NCI-H510A treated with DMSO at 0.1 percent for 48 hours (cell line): ENCODE measurements at regions not wholly inside any gene's neighbourhood (a gene's known extent, or its start where the extent isn't known, plus 50 kb on each side); places are given as distances from the start of the nearest gene placed in this dataset.

Experiments
- DNase-seq: peaks from one replicate; lab custom pipeline; 2025; lab: John Stamatoyannopoulos, UW

DNA sequence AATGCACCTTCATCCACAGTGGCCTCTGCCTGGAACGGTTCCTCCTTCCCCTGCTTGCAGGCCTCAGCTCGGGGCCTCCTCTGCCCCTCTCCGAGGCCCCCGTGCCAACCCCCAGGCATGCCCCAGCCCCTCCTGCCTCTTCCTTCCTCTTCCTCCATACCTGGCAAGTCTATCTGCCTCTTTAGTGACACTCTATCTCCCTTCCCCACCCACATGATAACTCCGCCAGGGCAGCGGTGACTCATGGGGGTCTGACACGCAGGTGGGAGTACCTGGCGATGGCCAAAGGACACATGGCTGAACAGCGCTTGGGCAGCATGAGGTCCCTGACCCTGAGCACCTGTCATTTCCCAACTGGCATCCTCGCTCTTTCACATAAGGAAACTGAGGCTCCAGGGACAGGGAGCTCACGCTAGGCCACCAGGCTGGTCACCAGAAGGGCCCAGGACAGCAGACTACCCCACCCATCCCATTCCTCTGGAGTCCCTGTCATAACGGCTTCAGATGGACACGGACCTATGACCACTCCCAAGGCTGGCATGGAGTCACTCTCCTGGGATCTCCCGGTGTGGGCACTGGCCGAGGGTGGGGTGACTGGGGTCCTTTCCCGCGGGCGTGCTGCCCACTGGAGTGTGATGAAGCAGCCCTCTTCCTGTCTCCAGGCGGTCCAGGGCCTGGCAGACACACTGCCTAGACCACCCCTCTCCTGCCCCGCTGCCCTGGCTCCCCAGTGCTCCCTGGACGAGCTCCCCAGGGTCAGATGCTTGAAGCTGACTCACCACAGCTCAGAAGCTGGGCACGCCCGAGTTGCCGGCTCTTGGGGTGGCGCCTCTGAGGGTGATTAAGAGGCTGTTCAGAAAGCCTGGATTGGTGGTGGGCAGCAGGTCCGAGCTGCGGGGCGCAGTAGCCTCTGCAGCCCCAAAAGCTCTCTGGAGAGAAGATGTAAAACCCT lies 100.6 kb downstream of the ENGASE start:
- no peak for DNase-seq

DNA sequence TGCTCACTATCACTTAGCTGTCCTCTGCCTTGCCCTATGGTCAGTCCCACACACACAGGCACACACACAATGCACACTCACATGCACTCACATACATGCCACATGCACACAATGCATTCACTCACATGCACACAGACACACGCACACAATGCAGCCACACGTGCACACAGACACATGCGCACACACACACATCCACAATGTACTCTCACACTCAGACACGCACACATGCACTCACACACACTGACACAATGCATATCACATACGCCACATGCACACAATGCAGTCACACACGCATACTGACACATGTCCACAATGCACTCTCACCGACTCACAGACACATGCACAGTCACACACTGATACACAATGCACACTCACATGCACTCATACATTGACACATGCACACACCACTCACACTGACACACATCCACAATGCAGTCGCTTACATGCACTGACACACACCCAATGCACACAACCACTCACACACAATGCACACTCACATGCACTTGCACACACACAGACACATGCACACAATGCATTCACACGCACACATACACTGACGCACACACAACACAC lies 99.7 kb downstream of the ENGASE start:
- no peak for DNase-seq

DNA sequence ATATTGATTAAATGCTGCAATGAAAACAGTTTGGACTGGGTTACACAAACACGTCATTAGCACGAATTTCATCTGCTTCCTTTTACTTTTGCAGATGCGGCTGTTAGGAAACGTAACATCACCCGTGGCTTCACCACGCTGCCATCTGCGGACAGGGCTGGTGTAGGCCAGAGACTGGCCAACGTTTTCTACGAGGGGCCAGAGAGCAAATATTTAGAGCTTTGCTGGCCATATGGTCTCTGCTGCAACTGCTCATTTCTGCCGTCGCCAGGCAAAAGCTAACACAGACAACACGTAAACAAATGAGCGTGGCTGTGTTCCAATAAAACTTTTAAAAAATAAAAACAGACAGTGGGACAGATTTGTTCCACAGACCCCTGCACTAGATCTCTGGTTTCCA lies 96.6 kb downstream of the ENGASE start:
- no peak for DNase-seq

DNA sequence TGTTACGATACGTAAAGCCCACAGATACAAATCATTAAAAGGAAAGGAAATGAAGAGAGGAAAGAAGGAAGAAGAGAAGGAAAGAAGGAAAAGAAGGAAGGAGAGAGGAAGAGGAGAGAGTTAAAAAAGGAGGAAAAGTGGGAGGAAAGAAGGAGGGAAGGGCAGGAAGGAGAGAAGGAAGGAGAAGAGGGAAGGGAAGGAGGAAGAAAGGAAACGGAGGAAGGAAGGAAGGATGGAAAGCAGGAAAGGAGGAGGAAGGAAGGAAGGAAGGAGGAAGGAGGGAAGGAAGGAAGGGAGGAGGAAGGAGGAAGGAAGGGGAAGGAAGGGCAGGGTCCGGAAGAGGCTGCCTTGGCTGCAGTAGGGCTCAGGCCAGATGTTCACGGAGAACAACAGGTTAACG lies 95.2 kb downstream of the ENGASE start:
- no peak for DNase-seq

GRCh38 chr17:79169366-79169765 lies 94.7 kb downstream of the ENGASE start:
- no peak for DNase-seq

- DNase-seq, result no peak
Observed at GRCh38 chr17:79168486-79169055, 93.9 kb downstream of the ENGASE start.

GRCh38 chr17:79167486-79167885 lies 92.9 kb downstream of the ENGASE start:
- no peak for DNase-seq

GRCh38 chr17:79165756-79166473 lies 91.3 kb downstream of the ENGASE start:
- no peak for DNase-seq

DNA sequence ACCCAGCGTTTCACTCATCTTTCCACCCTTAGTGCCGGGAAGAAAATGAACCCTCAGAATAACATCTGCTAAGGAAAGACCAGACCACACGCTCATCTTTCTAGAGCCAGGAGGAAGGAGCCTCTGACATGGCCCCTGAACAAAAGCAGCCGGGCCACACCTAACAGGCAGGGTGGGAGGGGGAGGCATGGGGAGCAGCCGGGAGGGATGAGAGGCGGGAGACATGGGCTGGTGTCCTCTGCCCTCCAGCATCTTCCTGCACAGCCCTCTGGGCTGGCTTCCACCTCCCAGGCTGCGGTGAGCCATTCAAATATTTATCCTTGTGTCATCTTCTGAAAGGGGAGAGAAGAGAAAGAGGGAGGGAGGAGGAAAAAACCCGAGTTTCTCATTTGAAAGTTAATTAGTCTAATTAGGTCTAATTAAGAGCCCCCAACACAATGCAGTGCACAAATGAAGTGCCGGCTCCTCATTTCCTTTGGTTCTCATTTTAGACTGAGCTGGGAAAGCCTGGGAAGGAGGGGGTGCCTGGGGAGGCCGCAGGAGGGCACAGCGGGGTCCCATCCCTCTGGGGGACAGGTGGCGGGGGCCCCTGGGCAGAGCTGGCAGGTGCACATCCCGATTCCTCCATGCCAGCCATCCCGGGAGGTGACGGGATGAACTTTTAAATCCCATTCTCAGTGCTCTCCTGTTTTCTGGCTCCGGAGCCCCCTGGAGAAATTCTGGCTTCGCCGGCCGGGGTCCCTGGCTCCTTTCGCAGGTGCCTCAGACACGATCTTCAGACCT lies 90.5 kb downstream of the ENGASE start:
- no peak for DNase-seq

DNA sequence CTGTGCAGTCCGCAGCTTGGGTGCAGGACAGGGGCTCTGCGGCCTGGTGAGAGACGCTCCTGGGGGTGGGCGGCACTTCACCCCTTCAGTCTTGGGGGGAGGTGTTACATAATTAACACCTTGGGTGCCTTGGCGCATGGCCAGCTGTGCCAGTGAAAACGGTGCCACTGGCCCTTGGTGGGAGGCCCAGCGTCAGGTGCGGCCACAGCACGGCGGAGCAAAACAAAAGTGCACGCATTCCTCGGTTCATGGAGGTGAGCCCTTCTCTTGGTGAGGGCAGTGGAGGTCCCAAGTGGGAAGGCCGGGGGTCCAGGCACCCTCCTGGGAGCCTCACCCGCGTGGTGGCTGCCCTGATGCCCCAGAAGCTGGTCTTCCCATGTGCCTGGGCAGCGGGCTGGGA lies 89.8 kb downstream of the ENGASE start:
- no peak for DNase-seq

DNA sequence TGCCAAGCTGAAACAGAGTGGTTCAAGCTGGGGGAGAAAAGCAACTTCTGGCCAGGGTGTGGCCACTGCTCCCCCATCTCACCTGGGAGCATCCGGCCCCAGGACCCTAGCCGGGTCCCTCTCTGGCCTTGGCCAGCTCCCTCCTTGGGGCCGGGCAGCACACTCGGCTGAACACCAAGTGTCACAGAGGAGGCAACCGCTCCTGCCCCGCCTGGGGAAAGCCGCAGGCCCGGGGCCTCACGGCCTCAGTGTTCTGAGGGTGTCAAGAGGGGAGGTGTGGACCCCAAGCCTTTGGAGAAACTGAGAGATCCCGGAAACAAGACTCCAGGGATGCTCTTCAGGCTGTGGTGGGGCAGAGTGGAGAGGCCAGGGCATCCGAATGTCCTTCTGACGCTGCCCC lies 88.4 kb downstream of the ENGASE start:
- DNase-seq, result no peak

DNA sequence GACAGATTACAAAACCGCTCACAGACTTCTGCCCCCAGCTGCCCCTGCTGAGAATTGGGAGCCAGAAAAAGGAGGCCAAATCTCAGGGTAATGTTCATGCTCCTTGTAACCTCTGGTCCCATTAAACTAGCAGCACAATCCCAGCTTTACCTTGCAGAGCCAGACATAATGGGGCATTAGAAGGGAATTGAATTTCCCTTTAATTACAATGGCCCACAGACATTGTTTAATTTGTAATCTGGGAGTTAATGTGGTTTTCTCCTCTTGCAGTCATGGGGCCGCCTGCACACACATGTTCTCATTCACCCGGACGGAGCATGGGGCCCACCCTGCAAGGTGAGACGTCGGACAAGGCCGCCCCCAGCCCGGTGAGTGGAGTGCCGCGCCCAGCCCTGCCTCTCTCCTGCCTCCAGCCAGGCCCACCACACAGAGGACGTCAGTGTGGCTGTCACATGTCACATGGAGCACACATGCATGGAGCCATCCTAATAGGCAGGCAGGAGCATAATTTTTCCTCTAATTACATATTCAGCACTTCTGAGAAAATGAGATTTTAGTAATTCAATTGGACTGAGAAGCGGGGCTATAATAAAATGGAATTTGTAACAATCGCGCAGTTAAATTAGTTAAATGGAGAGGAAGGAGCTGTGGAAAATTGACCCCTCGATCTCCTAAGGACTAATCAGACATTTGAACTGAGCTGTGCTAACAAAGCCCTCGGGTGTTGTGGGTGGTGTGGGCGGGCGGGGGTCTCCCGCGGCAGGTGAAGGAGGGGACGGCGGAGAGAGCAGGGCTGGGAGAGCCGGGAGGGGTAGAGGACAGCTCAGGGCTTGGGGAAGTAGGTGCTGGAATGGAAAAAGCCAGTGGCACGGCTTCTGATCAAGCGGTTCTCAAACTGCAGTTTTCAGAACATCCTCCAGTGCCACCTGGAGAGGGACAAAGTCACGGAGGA lies 87.7 kb downstream of the ENGASE start:
- DNase-seq, result no peak

GRCh38 chr17:79160980-79161636 lies 86.5 kb downstream of the ENGASE start:
- DNase-seq, result no peak

- DNase-seq, result no peak
Observed at GRCh38 chr17:79159926-79160325, 85.3 kb downstream of the ENGASE start.

DNA sequence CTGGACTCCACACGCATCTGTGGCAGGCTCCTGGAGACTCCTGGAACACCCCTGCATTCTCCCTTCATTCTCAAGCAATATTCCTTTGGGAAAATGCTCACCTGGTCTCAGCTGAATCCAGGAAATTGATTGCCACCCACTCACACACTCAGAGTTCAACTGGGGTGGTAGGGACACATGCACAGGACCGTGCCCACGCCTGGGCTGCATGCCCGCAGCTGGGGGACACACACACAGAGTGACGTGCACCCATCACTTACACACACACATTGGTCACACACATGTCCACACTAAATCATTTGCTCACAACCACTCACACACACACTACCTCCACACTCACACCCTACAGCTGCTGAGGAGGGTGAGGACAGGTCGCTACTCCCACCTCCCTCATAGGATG lies 84.8 kb downstream of the ENGASE start:
- DNase-seq, result no peak

- DNase-seq, result no peak
Observed at GRCh38 chr17:79156463-79157095, 82.0 kb downstream of the ENGASE start.

DNA sequence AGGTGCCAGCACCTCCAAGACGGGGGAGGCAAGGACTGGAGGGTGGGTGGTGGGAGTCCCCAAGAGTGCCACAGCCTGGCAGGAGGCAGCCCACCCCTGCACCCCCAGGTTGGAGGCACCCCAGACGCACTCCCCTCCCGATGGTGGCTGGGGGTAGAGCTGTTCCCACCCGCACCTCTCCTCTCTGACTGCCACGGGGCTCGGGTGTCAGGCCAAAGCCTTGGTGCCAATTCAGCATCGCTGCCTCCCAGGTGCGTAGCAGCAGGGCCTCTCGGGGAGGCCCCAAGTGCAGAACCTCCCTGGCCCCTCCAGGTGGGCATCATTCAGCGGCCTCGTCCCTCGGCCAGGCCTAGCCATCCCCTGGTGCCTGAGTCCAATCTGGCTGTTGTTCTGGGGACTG lies 81.1 kb downstream of the ENGASE start:
- no peak for DNase-seq

DNA sequence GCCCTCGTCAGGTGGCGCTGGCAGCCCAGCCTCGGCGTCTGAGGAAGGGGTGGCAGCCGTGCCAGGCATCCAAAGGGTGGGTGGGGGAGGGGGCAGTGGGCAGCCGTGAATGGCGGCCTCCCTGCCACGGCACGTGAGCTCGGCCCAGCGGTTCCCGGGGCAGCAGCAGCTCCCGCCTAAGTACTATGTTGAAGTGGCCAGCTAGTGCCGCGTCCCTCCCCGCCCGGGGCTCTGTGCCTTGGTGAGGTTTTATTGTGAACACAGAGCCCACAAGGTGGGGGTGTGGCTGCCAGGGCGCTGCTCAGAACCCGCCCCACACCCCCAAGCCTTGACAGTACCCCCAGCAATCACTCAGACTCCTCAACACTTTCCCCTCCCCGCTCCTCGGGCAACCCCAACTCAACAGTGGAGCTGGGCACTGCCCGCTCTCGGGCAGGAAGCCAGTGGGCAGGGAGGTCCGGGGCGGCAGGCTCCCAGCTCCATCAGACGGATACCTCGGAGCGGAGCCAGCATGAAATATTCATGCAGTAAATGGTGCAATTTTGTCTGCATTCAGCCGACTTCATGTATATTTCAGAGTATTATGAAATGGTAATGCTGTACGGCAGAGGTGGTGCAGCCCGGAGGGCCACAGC lies 80.4 kb downstream of the ENGASE start:
- no peak for DNase-seq

GRCh38 chr17:79154446-79154845 lies 79.8 kb downstream of the ENGASE start:
- DNase-seq, result no peak
